ENCODE measurements at regions not wholly inside any gene's neighbourhood (a gene's known extent, or its start where the extent isn't known, plus 50 kb on each side); places are given as distances from the start of the nearest gene placed in this dataset.

- TF ChIP-seq KLF5 (IDR thresholded peaks at IDR 0.05; ENCODE audit: partially characterized antibody) = no peak
- TF ChIP-seq POLR2AphosphoS5 (IDR thresholded peaks at IDR 0.05; ENCODE audit: low read length) = no peak
- no peak for TF ChIP-seq SREBF1 (IDR thresholded peaks at IDR 0.05; ENCODE audit: low read length)
- TF ChIP-seq SMAD1 (IDR thresholded peaks at IDR 0.05; ENCODE audit: low read depth, partially characterized antibody) = no peak
- no peak for TF ChIP-seq SRF (IDR thresholded peaks at IDR 0.05; ENCODE audit: low read depth in 2 of 2, low read length in 2 of 2)
Measured at GRCh38 chr1:29584362-29584761, 348.0 kb downstream of the PTPRU start (continued).

GRCh38 chr1:29583727-29584126, 347.4 kb downstream of the PTPRU start:
- ChIA-PET CTCF (no interaction called here), SMC1A (ENCODE audit: uncharacterized antibody, unreplicated experiment) (no interaction called here), RAD21 (ENCODE audit: unreplicated experiment) (no interaction called here), POLR2A (no interaction called here)
- TF ChIP-seq LARP7 (IDR thresholded peaks at IDR 0.05) (no peak), NFYA (IDR thresholded peaks at IDR 0.05; ENCODE audit: borderline replicate concordance, low read depth, low read length) (no peak), CHD1 (IDR thresholded peaks at IDR 0.05; ENCODE audit: low read depth, low read length) (no peak), FOS (IDR thresholded peaks at IDR 0.05; ENCODE audit: borderline replicate concordance, extremely low read depth, insufficient read length) (no peak), ETV6 (conservative IDR thresholded peaks at IDR 0.05 in 1 of 2, IDR thresholded peaks at IDR 0.05 in 1 of 2; ENCODE audit: borderline replicate concordance in 1 of 2, low read depth in 1 of 2) (no peak), IKZF1 (conservative IDR thresholded peaks at IDR 0.05) (no peak), TAF1 (IDR thresholded peaks at IDR 0.05; ENCODE audit: borderline replicate concordance, low read depth, low read length) (no peak), DPF2 (IDR thresholded peaks at IDR 0.05) (no peak)
- TF ChIP-seq, protein P1, sequence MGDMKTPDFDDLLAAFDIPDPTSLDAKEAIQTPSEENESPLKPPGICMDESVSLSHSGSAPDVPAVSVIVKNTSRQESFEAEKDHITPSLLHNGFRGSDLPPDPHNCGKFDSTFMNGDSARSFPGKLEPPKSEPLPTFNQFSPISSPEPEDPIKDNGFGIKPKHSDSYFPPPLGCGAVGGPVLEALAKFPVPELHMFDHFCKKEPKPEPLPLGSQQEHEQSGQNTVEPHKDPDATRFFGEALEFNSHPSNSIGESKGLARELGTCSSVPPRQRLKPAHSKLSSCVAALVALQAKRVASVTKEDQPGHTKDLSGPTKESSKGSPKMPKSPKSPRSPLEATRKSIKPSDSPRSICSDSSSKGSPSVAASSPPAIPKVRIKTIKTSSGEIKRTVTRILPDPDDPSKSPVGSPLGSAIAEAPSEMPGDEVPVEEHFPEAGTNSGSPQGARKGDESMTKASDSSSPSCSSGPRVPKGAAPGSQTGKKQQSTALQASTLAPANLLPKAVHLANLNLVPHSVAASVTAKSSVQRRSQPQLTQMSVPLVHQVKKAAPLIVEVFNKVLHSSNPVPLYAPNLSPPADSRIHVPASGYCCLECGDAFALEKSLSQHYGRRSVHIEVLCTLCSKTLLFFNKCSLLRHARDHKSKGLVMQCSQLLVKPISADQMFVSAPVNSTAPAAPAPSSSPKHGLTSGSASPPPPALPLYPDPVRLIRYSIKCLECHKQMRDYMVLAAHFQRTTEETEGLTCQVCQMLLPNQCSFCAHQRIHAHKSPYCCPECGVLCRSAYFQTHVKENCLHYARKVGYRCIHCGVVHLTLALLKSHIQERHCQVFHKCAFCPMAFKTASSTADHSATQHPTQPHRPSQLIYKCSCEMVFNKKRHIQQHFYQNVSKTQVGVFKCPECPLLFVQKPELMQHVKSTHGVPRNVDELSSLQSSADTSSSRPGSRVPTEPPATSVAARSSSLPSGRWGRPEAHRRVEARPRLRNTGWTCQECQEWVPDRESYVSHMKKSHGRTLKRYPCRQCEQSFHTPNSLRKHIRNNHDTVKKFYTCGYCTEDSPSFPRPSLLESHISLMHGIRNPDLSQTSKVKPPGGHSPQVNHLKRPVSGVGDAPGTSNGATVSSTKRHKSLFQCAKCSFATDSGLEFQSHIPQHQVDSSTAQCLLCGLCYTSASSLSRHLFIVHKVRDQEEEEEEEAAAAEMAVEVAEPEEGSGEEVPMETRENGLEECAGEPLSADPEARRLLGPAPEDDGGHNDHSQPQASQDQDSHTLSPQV (IDR thresholded peaks at IDR 0.05) = no peak
- Histone ChIP-seq H3K36me3 (ENCODE audit: control insufficient read depth in 2 of 2, insufficient read depth in 2 of 2, low read length in 1 of 2) (no peaks in the 10 kb centered on the region), H4K20me1 (ENCODE audit: control insufficient read depth, insufficient read depth) (no peaks in the 10 kb centered on the region), H3K9ac (ENCODE audit: control insufficient read depth, insufficient read depth, low read length) (no peak overlapping the region), H3K9me3 (replicated peaks; ENCODE audit: control insufficient read depth, insufficient read depth, low read length) (no peaks in the 10 kb centered on the region), H3K4me3 (no peak overlapping the region), H3K4me1 (ENCODE audit: control insufficient read depth, insufficient read depth, low read length) (no peaks in the 10 kb centered on the region), H2AFZ (ENCODE audit: control insufficient read depth, low read depth, low read length) (no peak overlapping the region), H3K79me2 (ENCODE audit: control insufficient read depth, insufficient read depth, low read length) (no peaks in the 10 kb centered on the region), H3K27ac (ENCODE audit: control insufficient read depth, insufficient read depth) (no peak overlapping the region), H3K27me3 (replicated peaks in 1 of 2; ENCODE audit: control insufficient read depth in 2 of 2, insufficient read depth in 2 of 2, low read length in 1 of 2) (peaks cover 0 to 1% of the 10 kb centered on the region in 2 experiments; a peak in 3 of 4 replicates), H3K4me2 (ENCODE audit: control insufficient read depth, insufficient read depth) (no peak overlapping the region)
- 33% methylated on average over 5 of the region's 5 CpGs for WGBS (ENCODE audit: insufficient coverage, insufficient replicate concordance, low lambda C conversion rate, missing lambda C conversion rate)
- DNase-seq (ENCODE audit: low read depth, low spot score) = no peak
- intact Hi-C loops (cut with micrococcal nuclease; ENCODE audit: unreplicated experiment) (no loop called here), in situ Hi-C loops (cut with MboI) (no loop called here)
- no peak for ATAC-seq
- FAIRE-seq = no peak
- BruUV-seq (replicated peaks) = no TSS peak
